Adipocyte (in vitro differentiated cells): ENCODE measurements at regions not wholly inside any gene's neighbourhood (a gene's known extent, or its start where the extent isn't known, plus 50 kb on each side); places are given as distances from the start of the nearest gene placed in this dataset.
"Not testable (repeated sequence)": the region's sequence is repeated elsewhere in the genome, so short reads cannot be mapped to it uniquely, and the experiment has no call there.

ENCODE experiments used
- DNase-seq: peaks from one replicate; pipeline ENCODE4 v3.0.0-alpha.2; 2015; ENCODE audit warnings: low read depth
- H3K27me3 ChIP-seq: replicated peaks from 2 replicates; pipeline ENCODE4 v1.7.0; 2013; ENCODE audit warnings: mild to moderate bottlenecking, low read length, moderate library complexity; ENCODE audit not compliant: control insufficient read depth, insufficient read depth
- H3K36me3 ChIP-seq: 2 replicates; pipeline ENCODE4 v1.7.0; 2013; ENCODE audit warnings: low read length, mild to moderate bottlenecking, moderate library complexity; ENCODE audit not compliant: control insufficient read depth, insufficient read depth, severe bottlenecking
- H3K4me1 ChIP-seq: 2 replicates; pipeline ENCODE4 v1.7.0; 2013; ENCODE audit warnings: mild to moderate bottlenecking, low read length, moderate library complexity; ENCODE audit not compliant: control insufficient read depth, insufficient read depth
- H3K4me3 ChIP-seq: 2 replicates; pipeline ENCODE4 v1.7.0; 2013; ENCODE audit warnings: mild to moderate bottlenecking, low read length, moderate library complexity
- H3K9ac ChIP-seq: 2 replicates; pipeline ENCODE4 v1.7.0; 2013; ENCODE audit warnings: mild to moderate bottlenecking, low read length, moderate library complexity
- H3K9me3 ChIP-seq: 2 replicates; pipeline ENCODE4 v1.7.0; 2013; ENCODE audit warnings: mild to moderate bottlenecking, low read length, moderate library complexity; ENCODE audit not compliant: control insufficient read depth

DNA sequence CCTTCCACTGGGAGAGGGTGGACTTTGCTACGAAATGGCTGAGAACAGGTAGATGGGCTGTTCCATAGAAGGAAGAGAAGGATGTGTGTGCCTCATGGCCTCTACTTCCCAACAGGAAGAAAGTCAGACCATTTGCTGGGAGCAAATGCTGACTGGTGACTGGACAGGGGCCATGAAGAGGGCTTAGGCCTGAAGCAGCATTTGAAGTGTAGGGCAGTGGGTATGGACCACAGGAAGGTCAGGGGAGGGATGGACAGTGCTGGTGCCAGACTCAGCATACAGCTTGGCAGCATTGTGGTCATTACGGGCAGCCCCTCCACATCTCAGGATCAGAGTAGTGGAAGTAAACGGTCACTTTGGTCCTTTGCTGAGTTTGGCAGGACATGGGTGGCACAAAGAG, 275.7 kb downstream of the MATN1 start:
- Histone ChIP-seq H3K36me3 (no peaks in the 10 kb centered on the region), H3K4me3 (no peak overlapping the region), H3K9ac (no peak overlapping the region), H3K9me3 (no peaks in the 10 kb centered on the region), H3K27me3 (peaks cover 12% of the 10 kb centered on the region), H3K4me1 (no peaks in the 10 kb centered on the region)
- no peak for DNase-seq

DNA sequence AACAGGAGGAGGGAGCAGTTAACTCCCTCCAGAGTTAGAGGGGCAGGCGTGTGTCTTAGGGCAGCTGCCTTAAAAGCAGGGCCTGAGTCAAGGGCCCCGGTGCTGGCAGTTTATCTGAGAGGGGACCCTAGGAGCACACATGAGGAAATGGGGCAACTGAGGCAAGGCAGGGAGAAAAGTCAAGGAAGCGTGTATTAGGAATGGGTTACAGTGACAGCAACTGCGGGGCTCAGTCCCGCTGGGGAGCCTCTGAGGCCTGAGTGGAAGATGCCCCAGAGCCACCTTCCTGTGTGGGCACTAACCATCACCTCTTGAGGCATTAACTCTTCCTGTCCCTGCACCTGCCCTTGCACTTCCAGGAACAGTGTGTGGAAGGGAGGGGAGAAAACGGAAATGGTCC, 276.3 kb downstream of the MATN1 start:
- H3K4me1 ChIP-seq: no peaks in the 10 kb centered on the region
- no peak overlapping the region for H3K9ac ChIP-seq
- H3K9me3 ChIP-seq: no peaks in the 10 kb centered on the region
- H3K36me3 ChIP-seq: no peaks in the 10 kb centered on the region
- peaks cover 12% of the 10 kb centered on the region for H3K27me3 ChIP-seq
- no peak overlapping the region for H3K4me3 ChIP-seq
- DNase-seq: no peak

DNA sequence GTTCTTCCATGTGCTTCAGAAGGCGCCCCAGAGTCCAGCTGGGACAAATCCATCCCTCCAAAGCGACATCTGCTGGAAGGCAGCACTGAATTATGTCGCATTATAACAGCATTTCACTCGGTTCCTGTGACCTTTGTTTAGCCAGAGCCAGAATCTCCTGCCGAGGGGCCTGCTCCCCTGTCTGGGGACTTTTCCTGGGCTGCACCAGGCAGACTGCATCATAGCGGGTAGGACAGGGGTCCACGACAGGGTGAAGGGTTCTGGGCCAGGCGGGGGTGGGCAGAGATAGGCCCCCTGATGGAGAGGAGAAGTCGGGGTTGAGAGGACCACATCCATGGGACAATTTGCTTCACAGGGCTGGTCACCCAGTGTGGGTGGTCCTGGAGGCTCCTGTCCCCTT, 276.9 kb downstream of the MATN1 start:
- no peak for DNase-seq
- peaks cover 12% of the 10 kb centered on the region for H3K27me3 ChIP-seq
- no peaks in the 10 kb centered on the region for H3K4me1 ChIP-seq
- H3K36me3 ChIP-seq: no peaks in the 10 kb centered on the region
- H3K9ac ChIP-seq: no peak overlapping the region
- no peak overlapping the region for H3K4me3 ChIP-seq
- no peaks in the 10 kb centered on the region for H3K9me3 ChIP-seq

DNA sequence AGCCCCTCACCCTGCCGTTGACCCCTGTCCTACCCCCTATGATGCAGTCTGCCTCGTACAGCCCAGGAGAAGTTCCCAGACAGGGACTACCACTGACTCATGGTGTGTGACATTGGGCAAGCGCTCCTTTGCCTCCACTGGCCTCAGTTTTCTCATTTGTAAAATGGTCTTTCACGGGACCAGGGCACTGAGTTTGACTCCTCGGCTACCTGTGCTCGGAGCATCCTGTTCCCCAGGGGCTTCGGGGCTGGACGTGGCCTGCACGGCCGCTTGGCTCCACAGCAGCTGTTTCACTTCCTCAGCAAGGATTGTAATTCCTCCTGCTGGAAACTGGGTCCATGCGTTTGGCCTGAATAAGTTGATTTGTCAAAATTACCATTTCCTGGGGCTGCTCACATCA, 277.3 kb downstream of the MATN1 start:
- Histone ChIP-seq H3K27me3 (peaks cover 12% of the 10 kb centered on the region), H3K4me1 (no peaks in the 10 kb centered on the region), H3K9me3 (no peaks in the 10 kb centered on the region), H3K36me3 (no peaks in the 10 kb centered on the region), H3K4me3 (no peak overlapping the region), H3K9ac (no peak overlapping the region)
- DNase-seq: no peak

DNA sequence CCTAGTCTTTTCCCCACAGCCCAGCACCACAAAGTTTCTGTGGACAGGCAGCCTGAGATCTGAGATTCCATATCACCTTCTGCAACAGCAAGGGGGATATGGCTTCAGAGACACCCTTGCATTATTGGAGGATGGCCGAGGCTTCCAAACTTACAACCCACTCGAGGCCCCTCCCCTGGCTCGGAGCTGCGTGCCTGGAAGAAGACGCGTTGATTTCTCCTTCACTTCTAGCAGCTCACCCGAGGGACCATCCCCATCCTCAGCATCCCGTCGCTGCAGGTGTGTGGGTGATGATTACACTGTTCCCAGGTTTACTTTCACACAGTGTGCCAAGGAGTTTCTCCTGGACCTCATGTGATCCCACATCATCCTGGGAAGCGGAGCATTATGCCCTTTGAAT, 277.9 kb downstream of the MATN1 start:
- H3K27me3 ChIP-seq: peaks cover 12% of the 10 kb centered on the region
- no peaks in the 10 kb centered on the region for H3K9me3 ChIP-seq
- no peak for DNase-seq

DNA sequence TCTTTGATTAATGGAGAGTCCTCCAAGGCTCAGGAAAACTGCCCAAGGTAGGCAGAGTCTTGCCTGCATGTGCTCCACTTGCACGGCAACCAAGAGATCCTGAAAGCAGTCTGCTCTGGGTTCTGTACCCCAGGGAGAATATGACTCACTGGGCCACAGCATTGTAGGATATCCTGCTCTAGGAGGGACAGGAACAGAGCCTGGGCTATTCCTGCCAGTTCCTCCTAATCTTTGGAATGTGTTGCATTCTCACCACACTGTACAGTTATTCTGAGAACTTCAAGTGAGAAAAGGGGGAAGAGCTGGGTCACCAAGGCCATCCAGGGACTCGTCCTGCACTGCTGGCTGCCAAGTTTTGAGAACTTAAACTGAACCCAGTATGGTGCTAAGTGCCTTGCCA, 278.5 kb downstream of the MATN1 start:
- no peak for DNase-seq
- H3K4me3 ChIP-seq: no peak overlapping the region
- no peaks in the 10 kb centered on the region for H3K4me1 ChIP-seq
- H3K36me3 ChIP-seq: no peaks in the 10 kb centered on the region
- no peaks in the 10 kb centered on the region for H3K9me3 ChIP-seq
- H3K27me3 ChIP-seq: peaks cover 12% of the 10 kb centered on the region
- H3K9ac ChIP-seq: no peak overlapping the region

More for the DNA sequence above, 277.9 kb downstream of the MATN1 start:
- Histone ChIP-seq H3K4me3 (no peak overlapping the region), H3K36me3 (no peaks in the 10 kb centered on the region), H3K4me1 (no peaks in the 10 kb centered on the region), H3K9ac (no peak overlapping the region)

DNA sequence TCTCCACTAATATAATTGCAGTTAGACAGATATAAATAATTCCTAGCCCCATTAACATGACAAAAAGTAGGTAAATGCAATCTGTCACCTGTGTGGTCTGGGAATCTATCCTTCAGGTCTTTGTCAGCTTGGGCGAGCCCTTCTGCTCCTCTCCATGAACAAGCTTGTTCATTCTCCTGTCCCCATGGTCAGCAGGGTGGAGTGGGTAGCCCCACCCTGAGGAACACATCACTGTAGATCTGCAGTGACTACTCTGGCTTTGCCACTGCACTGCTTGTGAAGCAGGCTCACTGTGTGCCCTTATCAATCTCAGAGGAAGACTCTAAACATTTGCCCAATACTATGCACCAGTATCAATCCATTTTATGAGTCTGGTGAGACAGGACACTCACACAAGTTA, 279.0 kb downstream of the MATN1 start:
- Histone ChIP-seq H3K9ac (no peak overlapping the region), H3K27me3 (peaks cover 12% of the 10 kb centered on the region), H3K4me3 (no peak overlapping the region), H3K9me3 (no peaks in the 10 kb centered on the region), H3K36me3 (no peaks in the 10 kb centered on the region), H3K4me1 (no peaks in the 10 kb centered on the region)
- DNase-seq: no peak

DNA sequence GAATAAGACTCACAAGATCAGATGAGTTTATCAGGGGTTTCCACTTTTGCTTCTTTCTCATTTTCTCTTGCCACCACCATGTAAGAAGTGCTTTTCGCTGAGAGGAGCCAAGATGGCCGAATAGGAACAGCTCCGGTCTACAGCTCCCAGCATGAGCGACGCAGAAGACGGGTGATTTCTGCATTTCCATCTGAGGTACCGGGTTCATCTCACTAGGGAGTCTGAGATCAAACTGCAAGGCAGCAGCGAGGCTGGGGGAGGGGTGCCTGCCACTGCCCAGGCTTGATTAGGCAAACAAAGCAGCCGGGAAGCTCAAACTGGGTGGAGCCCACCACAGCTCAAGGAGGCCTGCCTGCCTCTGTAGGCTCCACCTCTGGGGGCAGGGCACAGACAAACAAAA, 285.1 kb downstream of the MATN1 start:
- not testable (repeated sequence) for H3K9ac ChIP-seq, H3K4me3 ChIP-seq, H3K4me1 ChIP-seq, H3K9me3 ChIP-seq, H3K36me3 ChIP-seq, DNase-seq, H3K27me3 ChIP-seq

DNA sequence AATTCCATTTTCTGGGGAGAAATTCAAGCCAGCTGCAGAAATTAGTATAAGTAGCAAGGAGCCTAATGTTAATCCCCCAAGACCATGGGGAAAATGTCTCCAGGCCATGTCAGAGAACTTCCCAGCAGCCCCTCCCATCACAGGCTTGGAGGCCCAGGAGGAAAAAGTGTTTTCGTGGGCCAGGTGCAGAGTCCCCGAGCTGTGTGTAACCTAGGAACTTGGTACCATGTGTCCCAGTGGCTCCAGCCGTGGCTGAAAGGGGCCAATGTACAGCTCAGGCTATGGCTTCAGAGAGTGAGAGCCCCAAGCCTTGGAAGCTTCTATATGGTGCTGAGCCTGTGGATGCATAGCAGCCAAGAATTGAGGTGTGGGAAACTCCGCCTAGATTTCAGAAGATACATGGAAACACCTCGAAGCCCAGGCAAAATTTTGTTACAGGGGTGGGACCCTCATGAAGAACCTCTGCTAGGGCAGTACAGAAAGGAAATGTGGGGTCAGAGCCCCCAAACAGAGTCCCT, 286.3 kb downstream of the MATN1 start:
- DNase-seq: no peak
- Histone ChIP-seq H3K36me3 (no peaks in the 10 kb centered on the region), H3K4me1 (no peaks in the 10 kb centered on the region), H3K27me3 (no peaks in the 10 kb centered on the region), H3K4me3 (no peak overlapping the region), H3K9me3 (peaks cover under 1% of the 10 kb centered on the region), H3K9ac (no peak overlapping the region)

DNA sequence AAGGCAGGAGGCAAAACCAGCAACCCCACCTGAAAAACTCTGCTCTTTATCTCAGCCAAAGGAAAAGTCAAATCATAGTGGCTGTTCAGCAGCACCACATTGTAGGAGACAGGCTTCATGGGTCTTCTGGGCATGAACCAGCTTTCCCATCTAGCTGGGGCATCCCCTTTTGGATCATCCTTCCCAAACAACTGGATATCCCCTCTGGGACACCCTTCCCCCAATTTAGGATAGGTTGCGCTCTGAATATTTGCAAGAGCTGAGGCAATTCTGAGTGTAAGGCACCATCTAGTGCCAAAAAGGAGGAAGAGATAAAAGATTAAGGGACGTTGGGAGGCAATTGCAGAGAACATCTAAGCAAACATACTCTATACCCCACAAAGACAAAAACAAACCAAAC, 295.8 kb downstream of the MATN1 start:
- Histone ChIP-seq H3K4me3 (no peak overlapping the region), H3K27me3 (peaks cover 16% of the 10 kb centered on the region), H3K9me3 (peaks cover 12% of the 10 kb centered on the region), H3K4me1 (no peaks in the 10 kb centered on the region), H3K36me3 (no peaks in the 10 kb centered on the region), H3K9ac (no peak overlapping the region)
- DNase-seq: no peak

DNA sequence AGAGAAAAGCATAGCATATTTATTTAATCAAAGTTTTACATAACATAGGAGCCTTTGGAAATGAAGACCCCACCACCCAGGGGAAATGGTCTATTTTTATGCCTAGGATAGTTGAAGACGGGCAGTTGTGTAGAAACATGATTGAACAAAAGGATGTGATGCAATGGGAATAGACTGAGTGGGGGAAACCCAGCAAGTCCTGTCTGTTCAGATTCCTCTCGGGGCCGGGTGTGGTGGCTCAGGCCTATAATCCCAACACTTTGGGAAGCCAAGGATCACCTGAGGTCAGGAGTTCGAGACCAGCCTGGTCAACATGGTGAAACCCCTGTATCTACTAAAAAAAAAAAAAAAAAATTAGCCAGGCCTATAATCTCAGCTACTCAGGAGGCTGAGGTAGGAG, 298.3 kb downstream of the MATN1 start:
- H3K4me3 ChIP-seq: no peak overlapping the region
- no peak for DNase-seq
- H3K36me3 ChIP-seq: no peaks in the 10 kb centered on the region
- H3K27me3 ChIP-seq: peaks cover 30% of the 10 kb centered on the region
- H3K9me3 ChIP-seq: peaks cover 5% of the 10 kb centered on the region
- H3K9ac ChIP-seq: no peak overlapping the region
- H3K4me1 ChIP-seq: no peaks in the 10 kb centered on the region

DNA sequence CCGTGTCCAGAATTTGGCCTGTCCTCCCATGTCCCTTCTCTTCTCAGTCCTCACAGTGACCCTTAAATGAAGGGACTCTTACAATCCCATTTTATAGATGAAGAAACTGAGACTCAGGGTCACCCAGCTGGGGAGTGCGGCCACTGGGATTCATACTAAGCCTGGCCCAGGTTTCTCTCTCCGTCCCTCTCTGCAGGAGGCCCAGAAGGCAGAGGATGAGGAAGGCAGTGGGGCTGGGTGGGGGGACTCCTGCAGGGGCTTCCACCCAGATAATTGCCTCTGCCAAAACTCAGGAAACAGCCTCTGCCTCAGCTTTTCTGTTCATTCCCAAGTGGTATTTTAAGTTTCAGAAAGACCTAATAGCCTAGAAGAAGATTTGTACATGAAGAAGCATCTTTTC, 299.8 kb downstream of the MATN1 start:
- H3K9me3 ChIP-seq: peaks cover 3% of the 10 kb centered on the region
- peaks cover 36% of the 10 kb centered on the region for H3K27me3 ChIP-seq
- H3K9ac ChIP-seq: no peak overlapping the region
- H3K36me3 ChIP-seq: no peaks in the 10 kb centered on the region
- H3K4me3 ChIP-seq: no peak overlapping the region
- H3K4me1 ChIP-seq: no peaks in the 10 kb centered on the region
- DNase-seq: no peak
